ENCODE measurements at regions not wholly inside any gene's neighbourhood (a gene's known extent, or its start where the extent isn't known, plus 50 kb on each side); places are given as distances from the start of the nearest gene placed in this dataset.
A peak's percentile ranks its signal among the peaks of the same experiment; 100 is the strongest.

GRCh38 chr2:120441744-120442471, 96.0 kb downstream of the INHBB start:
- no peak for TF ChIP-seq CTCF (IDR thresholded peaks at IDR 0.05; ENCODE audit: borderline replicate concordance, extremely low read depth, insufficient read depth)
- Histone ChIP-seq H3K9ac (ENCODE audit: low read length in 3 of 3) (peak overlapping the region in 1 of 3 donors; percentile 34), H3K36me3 (ENCODE audit: control insufficient read depth in 2 of 3, insufficient read depth in 3 of 3, low read length in 3 of 3) (no peaks in the 10 kb centered on the region), H3K27ac (ENCODE audit: low read depth in 2 of 2, low read length in 2 of 2) (no peak overlapping the region), H3K4me3 (ENCODE audit: low read length in 3 of 3) (peak overlapping the region in 1 of 3 donors; percentile 59), H3K4me1 (ENCODE audit: control insufficient read depth in 2 of 3, insufficient read depth in 2 of 3, low read depth in 1 of 3, low read length in 3 of 3) (peaks cover 0 to 5% (median 0%) of the 10 kb centered on the region in 3 donors), H3K9me3 (ENCODE audit: control insufficient read depth in 2 of 3, insufficient read depth in 1 of 3, low read length in 3 of 3) (no peaks in the 10 kb centered on the region), H3K27me3 (ENCODE audit: control insufficient read depth, insufficient read depth, low read length) (peaks cover 5% of the 10 kb centered on the region)
- intact Hi-C loops (cut with DNase I), result no loop called here
- FAIRE-seq (no peak), DNase-seq (peak; percentile 68 to 81 (median 75))

- peaks cover 5% of the 10 kb centered on the region for H3K27me3 ChIP-seq (ENCODE audit: control insufficient read depth, insufficient read depth, low read length)
- no peaks in the 10 kb centered on the region for H3K9me3 ChIP-seq (ENCODE audit: control insufficient read depth in 2 of 3, insufficient read depth in 1 of 3, low read length in 3 of 3)
- H3K9ac ChIP-seq (ENCODE audit: low read length in 3 of 3), result peak overlapping the region in 2 of 3 donors; percentile 24 to 51
- H3K27ac ChIP-seq (ENCODE audit: low read depth in 2 of 2, low read length in 2 of 2), result no peak overlapping the region
- H3K4me1 ChIP-seq (ENCODE audit: control insufficient read depth in 2 of 3, insufficient read depth in 2 of 3, low read depth in 1 of 3, low read length in 3 of 3), result peaks cover 0 to 5% (median 0%) of the 10 kb centered on the region in 3 donors
- FAIRE-seq (no peak), DNase-seq (no peak)
- no peaks in the 10 kb centered on the region for H3K36me3 ChIP-seq (ENCODE audit: control insufficient read depth in 2 of 3, insufficient read depth in 3 of 3, low read length in 3 of 3)
- H3K4me3 ChIP-seq (ENCODE audit: low read length in 3 of 3), result peak overlapping the region; percentile 30 to 59 (median 50)
- TF ChIP-seq CTCF (IDR thresholded peaks at IDR 0.05; ENCODE audit: borderline replicate concordance, extremely low read depth, insufficient read depth), result no peak
- intact Hi-C loops (cut with DNase I), result no loop called here
Measured at GRCh38 chr2:120442541-120442922, 96.6 kb downstream of the INHBB start.

- H3K4me3 ChIP-seq (ENCODE audit: low read length in 3 of 3), result peak overlapping the region; percentile 30 to 59 (median 50)
- FAIRE-seq (no peak), DNase-seq (peak; percentile 79 to 89 (median 84))
- peak overlapping the region in 1 of 3 donors; percentile 24 for H3K9ac ChIP-seq (ENCODE audit: low read length in 3 of 3)
- peaks cover 0 to 5% (median 0%) of the 10 kb centered on the region in 3 donors for H3K4me1 ChIP-seq (ENCODE audit: control insufficient read depth in 2 of 3, insufficient read depth in 2 of 3, low read depth in 1 of 3, low read length in 3 of 3)
- intact Hi-C loops (cut with DNase I), result no loop called here
- no peak for TF ChIP-seq CTCF (IDR thresholded peaks at IDR 0.05; ENCODE audit: borderline replicate concordance, extremely low read depth, insufficient read depth)
- no peak overlapping the region for H3K27ac ChIP-seq (ENCODE audit: low read depth in 2 of 2, low read length in 2 of 2)
- no peaks in the 10 kb centered on the region for H3K9me3 ChIP-seq (ENCODE audit: control insufficient read depth in 2 of 3, insufficient read depth in 1 of 3, low read length in 3 of 3)
- H3K27me3 ChIP-seq (ENCODE audit: control insufficient read depth, insufficient read depth, low read length), result peaks cover 5% of the 10 kb centered on the region
- no peaks in the 10 kb centered on the region for H3K36me3 ChIP-seq (ENCODE audit: control insufficient read depth in 2 of 3, insufficient read depth in 3 of 3, low read length in 3 of 3)
Measured at GRCh38 chr2:120442923-120443571, 97.1 kb downstream of the INHBB start.

Data from kidney (tissue), 13 donors.